HG03095 (cell line): ENCODE measurements at regions not wholly inside any gene's neighbourhood (a gene's known extent, or its start where the extent isn't known, plus 50 kb on each side); places are given as distances from the start of the nearest gene placed in this dataset.
"Not testable (repeated sequence)": the region's sequence is repeated elsewhere in the genome, so short reads cannot be mapped to it uniquely, and the experiment has no call there.

Experiments used
- ATAC-seq: cut with Tn5 transposase; IDR thresholded peaks from one replicate; pipeline ENCODE4 v1.9.1; 2021; ENCODE audit warnings: moderate library complexity; ENCODE audit not compliant: unreplicated experiment

DNA sequence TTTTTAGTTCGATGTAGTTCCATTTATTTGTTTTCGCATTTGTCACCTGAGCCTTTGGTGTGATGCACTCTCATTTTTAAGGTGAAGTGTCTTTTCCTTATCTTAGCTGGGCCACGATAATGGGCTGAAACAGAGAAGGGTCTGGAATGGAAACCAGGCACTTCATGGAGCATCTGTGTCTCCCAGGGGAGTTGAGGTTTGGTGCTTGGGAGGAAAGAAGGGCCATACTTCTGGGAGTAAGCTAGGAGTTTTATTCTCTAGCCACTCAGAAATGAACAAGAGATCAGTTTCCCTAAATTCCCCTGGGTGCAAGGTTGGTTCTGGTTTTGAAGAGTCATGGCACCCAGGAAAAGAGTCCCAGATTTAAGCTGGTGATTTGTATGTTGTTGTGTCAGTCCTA is 179.4 kb upstream of the CXCR4 start:
- no peak for ATAC-seq

DNA sequence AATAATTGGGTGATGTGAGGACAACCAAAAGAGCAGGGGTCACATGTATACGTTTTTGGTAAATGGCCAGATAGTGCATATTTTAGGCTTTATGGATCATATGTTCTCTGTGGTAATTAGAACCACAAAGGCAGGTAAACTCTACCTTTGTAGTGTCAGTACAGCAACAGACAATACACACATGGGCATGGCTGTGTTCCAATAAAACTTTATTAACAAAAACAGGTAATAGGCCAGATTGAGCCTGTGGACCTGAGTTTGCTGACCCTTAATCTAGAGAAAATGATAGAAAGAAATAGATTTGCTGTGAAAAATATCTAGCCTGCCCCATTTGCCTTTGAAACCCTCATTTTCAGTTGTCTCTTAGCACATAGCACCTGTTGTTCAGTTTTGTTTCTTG is 177.2 kb upstream of the CXCR4 start:
- ATAC-seq: no peak

DNA sequence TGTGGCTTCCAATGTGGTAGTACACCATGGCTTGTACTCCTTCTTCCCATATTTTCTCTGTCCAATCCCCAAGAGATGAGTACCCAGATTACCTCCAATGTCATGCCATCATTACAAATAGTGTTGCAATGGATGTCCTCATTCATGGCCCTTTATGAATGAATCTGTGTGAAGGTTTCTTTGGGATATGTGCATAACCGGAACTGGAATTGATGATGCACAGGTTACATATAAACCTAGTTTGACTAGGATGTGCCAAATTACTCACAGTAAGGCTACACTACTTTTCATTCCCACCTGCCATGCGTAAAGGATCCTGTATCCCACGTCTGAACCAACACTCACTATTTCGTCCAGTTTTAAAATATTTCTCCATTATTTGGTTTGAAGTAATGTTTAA is 173.9 kb upstream of the CXCR4 start:
- no peak for ATAC-seq

DNA sequence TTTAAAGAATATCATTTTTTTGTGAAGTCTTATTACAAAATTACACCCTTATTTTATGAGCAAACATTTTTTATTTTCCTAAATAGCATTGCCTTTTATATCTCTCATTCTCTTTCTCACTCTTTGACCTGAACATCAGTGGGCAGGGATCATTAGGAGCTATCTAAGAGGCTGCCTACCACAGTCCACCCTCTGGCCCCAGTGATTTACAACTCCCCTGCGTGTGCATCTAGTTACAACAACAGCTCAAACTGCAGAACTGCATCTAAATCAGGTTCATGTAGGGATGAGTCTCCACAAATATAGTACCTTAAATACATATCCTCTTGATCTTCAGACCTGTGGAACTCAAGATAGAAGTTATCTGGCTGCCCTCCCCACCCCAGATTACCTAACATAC is 172.4 kb upstream of the CXCR4 start:
- ATAC-seq: no peak

DNA sequence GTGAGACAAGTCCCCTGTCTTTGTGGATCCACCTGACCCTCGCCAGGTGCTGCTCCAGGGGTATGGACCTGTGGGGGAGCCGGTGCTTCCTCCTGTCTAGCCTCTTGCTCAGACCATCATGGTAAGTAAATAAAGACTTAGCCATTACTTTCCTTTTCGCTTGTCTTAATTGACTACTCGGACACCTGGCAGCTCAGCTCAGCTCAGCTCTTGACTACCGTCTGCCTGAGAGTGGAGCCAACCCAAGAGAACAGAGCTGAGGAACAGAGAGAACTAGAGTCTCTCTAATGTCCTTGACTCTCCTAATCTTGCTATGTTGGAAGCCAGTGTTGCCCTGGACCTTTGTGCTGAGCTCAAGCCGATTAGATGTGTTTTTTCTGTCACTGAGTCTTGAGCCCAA is 170.3 kb upstream of the CXCR4 start:
- no peak for ATAC-seq

DNA sequence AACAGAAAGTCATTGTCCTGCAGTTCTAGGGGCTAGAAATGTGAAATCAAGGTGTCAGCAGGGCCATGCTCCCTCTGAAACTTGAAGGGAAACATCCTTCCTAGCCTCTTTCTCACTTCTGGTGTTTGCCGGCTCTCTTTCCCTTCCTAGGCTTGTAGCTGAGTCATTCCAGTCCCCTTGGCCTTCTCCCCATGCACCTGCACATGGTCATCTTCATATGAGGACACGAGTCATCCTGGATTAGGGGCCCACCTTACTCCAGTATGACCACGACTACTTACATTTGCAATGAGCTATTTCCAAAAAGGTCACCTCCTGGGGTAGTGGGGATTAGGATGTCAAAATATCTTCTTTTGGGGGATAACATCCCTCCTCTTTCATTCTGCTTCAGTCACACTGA is 168.5 kb upstream of the CXCR4 start:
- ATAC-seq: no peak

DNA sequence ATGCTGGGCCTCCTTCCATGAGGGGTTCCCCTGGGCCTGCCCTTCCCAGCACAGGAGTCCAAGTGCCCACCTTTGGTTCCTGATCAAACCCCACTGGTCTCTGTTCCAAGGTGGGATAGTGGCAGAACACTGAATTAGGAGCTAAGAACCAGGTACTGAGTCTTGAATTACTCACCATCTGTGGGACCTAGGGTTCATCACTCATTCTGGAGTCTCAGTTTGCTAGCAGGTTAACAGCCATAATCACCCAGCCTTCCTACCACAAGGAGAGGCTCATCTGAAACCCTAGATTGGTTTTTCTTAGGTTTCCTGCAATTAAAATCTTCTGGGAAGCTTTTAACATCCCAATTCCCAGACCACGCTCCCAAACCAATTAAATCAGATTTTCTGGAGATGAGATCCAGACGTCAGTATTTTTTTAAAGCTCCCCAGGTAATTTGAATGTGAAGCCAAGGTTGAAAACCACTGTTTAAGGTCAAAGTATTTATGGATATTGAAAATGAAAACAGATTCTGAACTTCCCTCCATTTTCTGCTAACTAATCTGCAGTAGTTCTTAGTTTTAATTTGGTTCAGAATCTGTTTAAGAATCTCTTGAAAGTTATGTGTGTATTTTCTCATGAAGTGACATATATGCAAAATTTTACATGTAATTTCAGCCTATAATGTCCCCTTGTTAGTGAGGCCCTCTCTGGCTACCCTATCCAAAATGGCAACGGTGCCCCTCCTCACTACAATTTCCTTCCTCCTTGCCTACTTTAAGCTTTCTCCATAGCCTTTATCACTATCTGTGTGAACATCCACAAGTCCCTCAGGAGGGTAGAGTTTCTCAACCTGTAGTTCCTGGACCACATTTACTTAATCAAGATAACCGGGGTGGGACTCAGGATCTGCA is 166.5 kb upstream of the CXCR4 start:
- no peak for ATAC-seq

DNA sequence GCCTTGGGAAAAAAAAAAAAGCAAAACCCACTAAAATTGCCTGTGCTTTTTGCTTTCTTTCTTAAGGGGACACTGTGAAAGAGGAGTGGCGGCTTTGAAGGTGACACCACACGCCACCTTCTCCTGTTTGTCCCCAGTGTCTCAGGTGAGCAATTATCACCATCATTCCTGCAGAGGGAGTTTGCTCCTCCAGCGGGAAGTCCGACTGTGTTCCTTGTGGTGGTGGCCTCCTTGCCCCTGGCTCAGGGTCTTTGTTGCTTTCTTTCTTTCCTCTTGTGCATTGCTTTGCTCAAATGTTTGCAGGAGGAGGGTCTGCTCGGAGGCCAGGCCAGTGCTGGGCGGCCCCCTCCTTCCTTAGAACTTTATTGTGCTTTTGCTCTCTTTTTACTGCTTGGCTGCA is 164.3 kb upstream of the CXCR4 start:
- ATAC-seq: no peak

DNA sequence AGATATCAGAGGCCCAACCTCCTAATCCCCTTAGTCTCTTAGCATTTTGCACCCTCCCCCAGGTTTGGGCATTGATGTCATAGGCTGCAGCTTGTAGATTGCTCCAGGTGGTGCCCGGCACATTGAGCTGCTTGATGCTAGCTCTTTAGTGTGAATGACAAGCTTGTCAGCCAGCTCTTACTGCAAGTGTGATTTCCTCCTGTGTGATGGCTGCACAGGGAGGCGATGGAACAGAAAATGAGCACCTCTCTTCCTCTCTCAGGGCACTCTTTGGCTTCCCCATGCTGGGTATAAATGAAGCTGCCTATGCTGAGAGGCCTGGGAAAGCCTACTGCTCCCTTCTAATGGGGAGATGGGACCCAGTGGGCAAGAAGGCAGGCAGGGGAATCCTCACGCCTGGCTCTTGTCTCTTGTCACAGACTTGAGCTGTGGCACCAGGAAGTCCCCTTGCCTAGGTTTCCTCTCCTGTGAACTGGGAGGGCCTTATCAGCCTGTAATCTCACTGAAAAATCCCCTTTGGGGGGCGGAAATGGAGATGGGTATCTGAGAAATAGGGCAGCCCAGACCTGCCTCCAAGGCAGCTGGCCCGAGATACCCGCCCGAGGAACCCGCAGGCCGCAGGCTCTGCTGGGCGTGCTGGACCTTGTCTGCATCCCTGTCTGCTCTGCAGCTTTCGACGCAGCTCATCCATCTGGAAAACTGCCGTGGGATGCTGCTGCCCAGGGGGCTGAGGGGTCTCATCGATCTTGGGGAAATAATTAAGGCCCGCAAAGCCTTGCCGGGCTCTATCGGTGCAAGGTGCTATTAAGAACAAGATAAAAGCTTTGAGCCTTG is 163.5 kb upstream of the CXCR4 start:
- no peak for ATAC-seq

DNA sequence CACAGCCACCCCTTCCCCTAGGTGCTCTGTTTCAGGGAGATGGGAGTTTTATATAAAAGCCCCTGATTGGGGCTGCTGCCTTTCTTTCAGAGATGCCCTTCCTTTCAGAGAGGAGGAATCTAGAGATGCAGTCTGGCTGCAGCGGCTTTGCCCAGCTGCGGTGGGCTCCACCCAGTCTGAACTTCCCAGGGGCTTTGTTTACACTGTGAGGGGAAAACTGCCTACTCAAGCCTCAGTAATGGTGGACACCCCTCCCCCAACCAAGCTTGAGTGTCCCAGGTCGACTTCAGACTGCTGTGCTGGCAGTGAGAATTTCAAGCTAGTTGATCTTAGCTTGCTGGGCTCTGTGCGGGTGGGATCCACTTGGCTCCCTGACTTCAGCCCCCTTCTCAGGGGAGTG is 148.4 kb upstream of the CXCR4 start:
- not testable (repeated sequence) for ATAC-seq

DNA sequence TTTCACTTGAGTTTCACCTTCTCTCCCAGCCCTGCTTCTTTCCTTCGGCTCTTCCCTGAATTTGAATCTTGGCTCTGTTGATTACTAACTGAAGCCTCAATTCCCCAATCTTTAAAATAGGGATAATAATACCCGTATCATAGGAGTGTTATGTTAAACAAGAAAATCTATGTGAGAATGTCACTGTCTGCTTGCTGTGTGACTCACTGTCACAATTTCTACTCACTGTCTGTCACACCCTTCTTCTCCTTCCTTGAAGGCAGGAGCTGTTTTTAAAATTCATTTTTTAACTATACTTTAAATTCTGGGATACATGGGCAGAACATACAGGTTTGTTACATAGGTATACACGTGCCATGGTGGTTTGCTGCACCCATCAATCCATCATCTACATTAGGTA is 141.6 kb upstream of the CXCR4 start:
- ATAC-seq: no peak

DNA sequence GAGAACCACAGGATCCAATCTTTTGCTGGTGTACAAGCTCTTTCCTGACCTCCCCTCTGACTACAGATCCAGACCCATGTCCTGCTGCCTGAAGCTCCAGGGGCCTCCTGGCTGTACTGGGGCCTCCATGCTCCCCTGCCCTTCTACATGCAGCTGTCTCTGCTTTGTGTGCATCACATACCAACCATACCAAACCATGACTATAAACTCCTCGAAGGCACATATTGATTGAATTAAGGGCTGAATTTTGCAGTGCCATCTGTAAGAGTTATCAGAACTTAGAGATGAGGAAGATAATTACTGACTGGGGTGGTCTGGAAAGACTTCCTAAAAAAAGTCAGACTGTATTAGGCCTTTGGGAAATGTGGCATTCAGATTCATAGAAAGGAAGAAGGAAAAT is 139.9 kb upstream of the CXCR4 start:
- no peak for ATAC-seq

DNA sequence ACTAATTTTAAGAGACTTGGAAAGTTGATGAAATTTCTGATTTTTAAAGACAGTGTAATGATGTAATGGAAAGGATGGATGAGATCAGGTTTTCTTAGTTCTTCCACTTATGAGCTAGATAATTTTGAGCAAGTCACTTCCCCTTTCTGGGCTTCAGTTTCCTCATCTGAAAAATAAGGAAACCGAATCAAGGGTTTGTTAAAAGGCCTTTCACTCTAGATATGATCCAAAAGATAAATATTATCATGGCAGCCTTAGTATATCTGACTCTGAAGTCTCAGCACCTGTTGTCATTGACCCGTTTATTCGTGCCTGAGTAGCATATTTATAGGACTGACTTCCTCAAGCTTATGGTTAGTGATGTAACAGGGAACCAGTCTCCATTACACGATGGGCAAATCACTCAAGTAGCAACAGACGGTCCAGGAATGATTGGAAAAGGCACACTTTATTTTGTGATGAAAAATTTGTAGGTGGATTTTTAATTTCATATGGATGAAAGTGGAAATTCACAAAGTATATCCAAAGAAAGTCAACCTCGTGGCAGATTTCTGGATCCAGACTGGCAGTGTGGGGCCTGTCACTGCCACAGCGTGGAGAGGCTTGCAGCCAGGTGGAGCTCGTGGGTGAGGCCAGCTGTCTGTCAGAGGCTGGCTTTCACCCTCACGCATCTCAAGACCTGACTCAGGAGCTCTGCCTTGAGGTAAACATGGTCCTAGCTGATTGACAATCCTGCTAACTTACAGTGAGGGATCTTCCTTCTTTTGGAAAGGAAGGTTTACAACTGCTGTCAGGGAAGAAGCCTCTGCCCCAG is 137.9 kb upstream of the CXCR4 start:
- ATAC-seq: peak; percentile 34

DNA sequence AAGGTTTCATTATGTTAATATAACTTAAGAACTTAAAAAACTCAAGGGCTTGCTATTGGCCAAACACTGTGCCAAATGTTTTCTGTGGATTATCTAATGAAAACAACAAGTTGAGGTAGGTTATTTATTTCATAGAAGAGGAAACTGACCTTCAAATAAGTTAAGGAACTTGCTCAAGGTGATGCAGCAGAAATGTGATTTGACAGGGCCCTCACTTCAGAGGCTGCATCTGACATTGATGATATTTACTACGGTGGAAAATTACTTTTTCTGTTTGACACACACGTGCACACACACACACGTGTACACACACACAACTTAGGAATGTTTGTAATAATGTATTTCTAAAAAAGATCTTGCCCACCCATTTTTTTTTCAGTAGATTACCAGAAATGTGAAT is 137.2 kb upstream of the CXCR4 start:
- no peak for ATAC-seq

DNA sequence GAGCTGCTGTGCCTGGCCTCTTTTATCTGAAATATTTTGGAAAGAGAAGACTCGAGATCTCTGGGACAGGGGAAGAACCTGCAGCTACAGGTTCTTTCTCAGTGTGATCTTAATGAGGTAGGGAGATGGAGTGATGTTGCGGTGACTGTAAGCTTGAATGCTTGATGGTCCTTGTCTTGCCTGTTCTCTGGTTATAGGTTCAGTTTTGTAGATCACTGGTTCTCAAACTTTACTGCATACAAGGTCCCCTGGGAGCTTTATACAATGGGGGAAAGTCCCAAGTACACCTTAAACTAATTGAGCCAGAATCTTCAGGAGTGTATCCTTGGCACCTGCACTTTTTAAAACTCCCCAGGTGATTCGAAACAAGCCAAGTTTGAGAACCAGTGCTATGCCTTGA is 136.7 kb upstream of the CXCR4 start:
- ATAC-seq: peak; percentile 47

DNA sequence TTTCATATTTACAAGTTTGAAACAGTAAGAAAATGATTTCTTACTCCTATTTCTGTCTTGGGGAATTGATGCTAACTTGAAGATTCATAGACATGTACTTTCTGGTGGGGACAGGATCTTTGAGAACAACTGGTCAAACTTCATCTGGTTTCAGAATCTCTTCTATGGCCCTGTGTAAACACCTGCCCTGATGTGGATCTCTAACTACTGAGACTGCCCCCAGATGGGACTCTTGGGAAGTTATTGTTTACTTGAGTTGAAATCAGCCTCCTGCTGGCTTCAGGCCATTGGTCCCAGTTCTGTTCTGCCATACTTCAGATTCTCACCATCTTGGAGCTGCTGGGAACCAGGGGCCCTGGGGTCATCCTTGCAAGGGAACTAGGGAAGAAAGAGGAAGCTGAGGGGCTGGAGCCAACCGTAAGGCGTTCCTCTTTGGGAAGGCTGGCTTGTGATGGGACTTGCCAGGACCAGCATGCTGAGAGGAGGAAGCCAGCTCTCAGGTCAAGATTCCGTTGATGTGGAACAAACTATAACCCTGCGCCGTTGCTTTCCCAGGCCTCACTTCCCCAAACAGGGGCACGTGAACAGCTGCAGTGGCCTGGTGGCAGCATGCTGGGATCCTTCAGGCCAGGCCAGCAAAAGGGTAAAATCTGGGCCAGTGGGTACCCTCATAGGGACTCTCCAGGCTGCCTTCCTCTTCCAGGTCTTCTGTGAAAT is 135.5 kb upstream of the CXCR4 start:
- no peak for ATAC-seq

DNA sequence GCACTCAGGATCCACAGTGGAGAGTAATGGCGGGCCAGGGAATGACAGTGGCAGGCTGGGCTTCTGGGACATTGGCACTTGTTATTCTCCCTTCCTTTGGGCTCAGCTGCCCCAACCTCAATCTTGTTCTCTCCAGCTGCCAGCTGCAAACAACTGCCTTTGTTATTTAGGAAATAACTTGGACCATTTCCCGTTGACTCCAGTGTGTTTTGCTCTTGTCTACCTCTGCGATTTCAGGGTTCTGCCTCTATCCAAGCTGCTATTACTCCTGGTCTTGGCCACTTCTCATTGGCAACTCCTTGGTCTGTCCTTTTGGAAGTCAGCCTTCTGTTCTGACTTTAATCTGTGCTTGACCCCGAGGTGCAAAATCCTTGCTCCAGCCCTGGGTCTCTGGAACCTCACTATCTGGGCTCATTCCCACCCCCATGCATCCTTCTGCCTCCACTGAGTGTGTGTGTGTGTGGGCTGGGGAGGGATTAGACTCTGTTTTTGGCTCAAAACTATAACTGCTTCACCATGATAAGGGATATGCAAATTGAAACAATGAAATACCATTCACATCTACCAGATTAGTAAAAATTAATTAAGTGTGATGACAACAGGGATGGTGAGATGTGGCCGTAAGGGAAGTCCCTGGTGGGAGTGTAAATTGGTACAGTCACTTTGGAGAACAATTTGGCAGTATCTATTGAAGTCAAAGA is 134.1 kb upstream of the CXCR4 start:
- no peak for ATAC-seq

DNA sequence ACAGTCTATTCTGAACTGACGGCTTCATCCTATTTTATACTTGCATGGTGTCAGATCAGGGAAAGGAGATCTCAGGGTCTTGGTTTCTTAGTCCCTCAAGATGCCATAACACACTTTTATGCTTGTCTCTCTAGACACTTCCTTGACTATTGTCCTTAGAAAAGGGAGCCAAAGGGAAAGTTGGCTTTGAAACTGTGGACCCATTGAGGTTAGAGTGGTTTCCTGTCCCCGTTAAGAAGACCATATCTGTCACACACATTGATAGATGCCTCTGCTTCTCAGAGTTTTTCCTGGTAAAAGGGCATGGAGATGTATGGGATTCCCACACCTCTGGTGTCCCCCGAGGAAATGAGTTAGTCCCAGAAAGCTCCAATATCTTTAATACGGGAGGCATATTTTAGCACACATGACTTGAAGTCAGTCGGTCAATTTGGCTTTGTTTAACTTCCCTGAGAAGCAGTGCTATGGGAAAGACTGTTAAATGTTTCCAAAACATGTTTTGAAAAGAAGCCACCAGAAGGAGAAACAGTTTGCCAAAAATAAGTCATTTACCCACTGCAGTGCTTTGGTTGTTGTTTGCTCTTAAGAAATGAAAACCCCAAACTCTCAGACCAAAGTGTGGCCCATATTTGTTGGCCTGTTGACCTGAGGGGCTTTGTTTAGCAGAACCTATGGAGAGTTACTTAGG is 133.4 kb upstream of the CXCR4 start:
- no peak for ATAC-seq

DNA sequence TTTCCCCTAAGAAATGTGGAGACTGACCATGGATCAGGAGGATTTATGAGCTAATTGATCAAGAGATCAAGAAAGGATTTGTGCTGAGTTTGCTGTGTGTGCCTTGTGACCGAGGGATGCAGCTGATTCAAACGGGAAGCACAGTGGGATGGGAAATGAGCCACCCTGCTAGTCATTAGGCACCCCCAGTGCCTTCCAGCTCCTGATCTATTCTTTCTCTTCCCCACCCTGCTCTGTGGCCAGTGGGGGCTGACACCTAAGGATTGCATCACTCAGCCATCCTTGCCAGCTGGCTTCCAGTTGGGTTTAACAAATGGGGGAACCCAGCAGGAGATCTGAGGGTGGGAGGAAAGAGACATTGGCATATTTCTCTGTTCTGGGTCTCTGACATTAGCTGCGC is 132.2 kb upstream of the CXCR4 start:
- no peak for ATAC-seq

DNA sequence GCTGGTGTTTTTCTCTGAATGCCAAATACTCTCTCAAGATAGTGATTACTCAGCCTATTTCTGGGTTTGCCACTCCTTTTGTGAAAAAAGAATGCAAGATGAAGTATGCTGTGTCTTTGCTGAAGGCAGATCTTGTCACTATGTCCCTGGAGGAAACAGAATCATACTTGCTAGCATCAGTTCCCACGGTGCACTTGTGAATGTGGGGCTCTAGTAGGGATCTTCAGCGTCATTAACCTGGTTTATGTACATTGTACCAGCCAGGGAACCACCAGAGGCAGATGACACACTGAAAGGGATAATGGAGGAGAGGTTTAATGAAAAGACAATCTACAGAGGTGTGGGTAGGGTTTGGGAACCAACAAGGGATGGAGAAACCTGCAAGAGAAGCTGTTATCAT is 131.0 kb upstream of the CXCR4 start:
- ATAC-seq: no peak
